ENCODE measurements at regions not wholly inside any gene's neighbourhood (a gene's known extent, or its start where the extent isn't known, plus 50 kb on each side); places are given as distances from the start of the nearest gene placed in this dataset.
A peak's percentile ranks its signal among the peaks of the same experiment; 100 is the strongest.

DNA sequence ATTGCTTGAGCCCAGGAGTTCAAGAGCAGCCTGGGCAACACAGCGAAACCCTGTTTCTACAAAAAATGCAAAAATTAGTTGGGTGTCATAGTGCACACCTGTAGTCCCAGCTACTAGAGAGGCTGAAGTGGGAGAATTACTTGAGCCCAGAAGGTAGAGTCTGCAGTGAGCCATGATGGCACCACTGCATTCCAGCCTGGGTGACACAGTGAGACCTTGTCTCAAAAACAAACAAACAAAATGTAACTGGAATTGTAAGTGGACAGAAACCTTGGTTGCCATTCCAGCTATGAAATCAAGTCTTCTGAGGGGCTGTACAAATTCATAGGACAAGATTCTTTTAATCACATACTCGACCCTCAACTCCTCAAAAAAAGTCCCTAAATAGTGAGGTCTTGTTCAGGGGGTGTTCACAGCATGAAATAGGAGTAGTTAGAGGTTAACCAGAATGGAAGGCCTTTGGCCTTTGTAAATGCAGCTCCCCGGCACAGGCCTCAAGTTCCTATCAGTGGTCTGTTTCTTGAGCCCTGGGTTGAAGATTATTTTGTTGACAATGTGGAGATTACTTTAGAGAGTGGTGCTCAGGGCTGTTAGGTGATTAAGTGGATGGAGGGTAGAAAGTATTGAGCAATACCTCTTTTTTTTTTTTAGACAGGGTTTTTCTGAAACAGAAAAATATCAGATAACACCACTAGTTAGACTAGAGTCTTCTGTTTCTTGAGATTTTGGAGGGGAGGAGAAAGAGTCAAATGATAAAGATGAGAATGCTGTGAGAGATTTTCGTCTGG, 138.7 kb upstream of the ZNF648 start (continued):
- TF ChIP-seq PITX1 (CRISPR knock-in tag; IDR thresholded peaks at IDR 0.05) (peak; percentile 83; the same call in 1 of the 2 replicates), POLR2AphosphoS2 (IDR thresholded peaks at IDR 0.05; ENCODE audit: low read depth, low read length) (no peak), HDAC2 (CRISPR knock-in tag; IDR thresholded peaks at IDR 0.05) (peak; percentile 66), ZFX (CRISPR knock-in tag; IDR thresholded peaks at IDR 0.05; ENCODE audit: low read depth) (peak; percentile 52; the same call in 1 of the 2 replicates), CENPT (CRISPR knock-in tag; IDR thresholded peaks at IDR 0.05; ENCODE audit: low read depth) (no peak), SRSF9 (IDR thresholded peaks at IDR 0.05; ENCODE audit: borderline replicate concordance, insufficient read depth, low read depth, low read length, poor library complexity, severe bottlenecking) (no peak), NCOA2 (CRISPR knock-in tag; IDR thresholded peaks at IDR 0.05) (peak; percentile 27; the same call in 1 of the 2 replicates), PHB2 (IDR thresholded peaks at IDR 0.05; ENCODE audit: partially characterized antibody) (no peak), HOXA3 (CRISPR knock-in tag; IDR thresholded peaks at IDR 0.05) (peak; percentile 35; the same call in 1 of the 2 replicates), YEATS4 (CRISPR knock-in tag; IDR thresholded peaks at IDR 0.05; ENCODE audit: borderline replicate concordance) (no peak), ZNF432 (CRISPR knock-in tag; IDR thresholded peaks at IDR 0.05; ENCODE audit: borderline replicate concordance) (no peak), MEF2D (CRISPR knock-in tag; IDR thresholded peaks at IDR 0.05) (0 out of 2 replicates have a peak, but pooled peaks have one; percentile 31), ZNF781 (CRISPR knock-in tag; IDR thresholded peaks at IDR 0.05; ENCODE audit: borderline replicate concordance, not compliant biosample characterization) (no peak), U2AF1 (optimal IDR thresholded peaks at IDR 0.05; ENCODE audit: low read depth, low read length) (no peak), FIP1L1 (IDR thresholded peaks at IDR 0.05; ENCODE audit: borderline replicate concordance, insufficient read depth, low read depth, low read length) (no peak), ESRRA (CRISPR knock-in tag; IDR thresholded peaks at IDR 0.05; ENCODE audit: low read depth) (0 out of 2 replicates have a peak, but pooled peaks have one; percentile 16), ZNF747 (CRISPR knock-in tag; IDR thresholded peaks at IDR 0.05; ENCODE audit: borderline replicate concordance) (no peak), FOXJ3 (CRISPR knock-in tag; IDR thresholded peaks at IDR 0.05; ENCODE audit: borderline replicate concordance) (peak; percentile 70; the same call in 1 of the 2 replicates)
- TF ChIP-seq, protein P1, sequence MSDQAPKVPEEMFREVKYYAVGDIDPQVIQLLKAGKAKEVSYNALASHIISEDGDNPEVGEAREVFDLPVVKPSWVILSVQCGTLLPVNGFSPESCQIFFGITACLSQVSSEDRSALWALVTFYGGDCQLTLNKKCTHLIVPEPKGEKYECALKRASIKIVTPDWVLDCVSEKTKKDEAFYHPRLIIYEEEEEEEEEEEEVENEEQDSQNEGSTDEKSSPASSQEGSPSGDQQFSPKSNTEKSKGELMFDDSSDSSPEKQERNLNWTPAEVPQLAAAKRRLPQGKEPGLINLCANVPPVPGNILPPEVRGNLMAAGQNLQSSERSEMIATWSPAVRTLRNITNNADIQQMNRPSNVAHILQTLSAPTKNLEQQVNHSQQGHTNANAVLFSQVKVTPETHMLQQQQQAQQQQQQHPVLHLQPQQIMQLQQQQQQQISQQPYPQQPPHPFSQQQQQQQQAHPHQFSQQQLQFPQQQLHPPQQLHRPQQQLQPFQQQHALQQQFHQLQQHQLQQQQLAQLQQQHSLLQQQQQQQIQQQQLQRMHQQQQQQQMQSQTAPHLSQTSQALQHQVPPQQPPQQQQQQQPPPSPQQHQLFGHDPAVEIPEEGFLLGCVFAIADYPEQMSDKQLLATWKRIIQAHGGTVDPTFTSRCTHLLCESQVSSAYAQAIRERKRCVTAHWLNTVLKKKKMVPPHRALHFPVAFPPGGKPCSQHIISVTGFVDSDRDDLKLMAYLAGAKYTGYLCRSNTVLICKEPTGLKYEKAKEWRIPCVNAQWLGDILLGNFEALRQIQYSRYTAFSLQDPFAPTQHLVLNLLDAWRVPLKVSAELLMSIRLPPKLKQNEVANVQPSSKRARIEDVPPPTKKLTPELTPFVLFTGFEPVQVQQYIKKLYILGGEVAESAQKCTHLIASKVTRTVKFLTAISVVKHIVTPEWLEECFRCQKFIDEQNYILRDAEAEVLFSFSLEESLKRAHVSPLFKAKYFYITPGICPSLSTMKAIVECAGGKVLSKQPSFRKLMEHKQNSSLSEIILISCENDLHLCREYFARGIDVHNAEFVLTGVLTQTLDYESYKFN (CRISPR knock-in tag; conservative IDR thresholded peaks at IDR 0.05): peak; percentile 87
- TF ChIP-seq, protein P2, sequence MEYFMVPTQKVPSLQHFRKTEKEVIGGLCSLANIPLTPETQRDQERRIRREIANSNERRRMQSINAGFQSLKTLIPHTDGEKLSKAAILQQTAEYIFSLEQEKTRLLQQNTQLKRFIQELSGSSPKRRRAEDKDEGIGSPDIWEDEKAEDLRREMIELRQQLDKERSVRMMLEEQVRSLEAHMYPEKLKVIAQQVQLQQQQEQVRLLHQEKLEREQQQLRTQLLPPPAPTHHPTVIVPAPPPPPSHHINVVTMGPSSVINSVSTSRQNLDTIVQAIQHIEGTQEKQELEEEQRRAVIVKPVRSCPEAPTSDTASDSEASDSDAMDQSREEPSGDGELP (IDR thresholded peaks at IDR 0.05; ENCODE audit: borderline replicate concordance, low read depth): no peak
- TF ChIP-seq, protein P3, sequence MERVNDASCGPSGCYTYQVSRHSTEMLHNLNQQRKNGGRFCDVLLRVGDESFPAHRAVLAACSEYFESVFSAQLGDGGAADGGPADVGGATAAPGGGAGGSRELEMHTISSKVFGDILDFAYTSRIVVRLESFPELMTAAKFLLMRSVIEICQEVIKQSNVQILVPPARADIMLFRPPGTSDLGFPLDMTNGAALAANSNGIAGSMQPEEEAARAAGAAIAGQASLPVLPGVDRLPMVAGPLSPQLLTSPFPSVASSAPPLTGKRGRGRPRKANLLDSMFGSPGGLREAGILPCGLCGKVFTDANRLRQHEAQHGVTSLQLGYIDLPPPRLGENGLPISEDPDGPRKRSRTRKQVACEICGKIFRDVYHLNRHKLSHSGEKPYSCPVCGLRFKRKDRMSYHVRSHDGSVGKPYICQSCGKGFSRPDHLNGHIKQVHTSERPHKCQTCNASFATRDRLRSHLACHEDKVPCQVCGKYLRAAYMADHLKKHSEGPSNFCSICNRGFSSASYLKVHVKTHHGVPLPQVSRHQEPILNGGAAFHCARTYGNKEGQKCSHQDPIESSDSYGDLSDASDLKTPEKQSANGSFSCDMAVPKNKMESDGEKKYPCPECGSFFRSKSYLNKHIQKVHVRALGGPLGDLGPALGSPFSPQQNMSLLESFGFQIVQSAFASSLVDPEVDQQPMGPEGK (CRISPR knock-in tag; IDR thresholded peaks at IDR 0.05): no peak
